Heart right ventricle (tissue), 16 donors: ENCODE measurements at regions not wholly inside any gene's neighbourhood (a gene's known extent, or its start where the extent isn't known, plus 50 kb on each side); places are given as distances from the start of the nearest gene placed in this dataset.

ENCODE experiments used
- ATAC-seq, 8 donors: fragments of 200-7000 bp; cut with Tn5 transposase; one replicate each; pipeline ENCODE4 v1.9.1; 2020; ENCODE audit warnings: mild to moderate bottlenecking in 8 of 8, moderate library complexity in 8 of 8, moderate number of reproducible peaks in 1 of 8
- DNase-seq, 2 donors: peaks; one replicate each; pipeline ENCODE4 v3.0.0-alpha.2; 2020
- H3K27ac ChIP-seq, 10 donors: fragments of 200-600 bp; sonication (generic) in 2 of 10; one replicate each; pipeline versions ENCODE4 v1.5.0 to v1.8.0; 2020 to 2022; ENCODE audit warnings: mild to moderate bottlenecking in 3 of 10
- H3K27me3 ChIP-seq, 7 donors: fragments of 200-600 bp; one replicate each; pipeline ENCODE4 v1.8.0; 2021 to 2022; ENCODE audit warnings: mild to moderate bottlenecking in 2 of 7
- H3K36me3 ChIP-seq, 9 donors: fragments of 200-600 bp; sonication (generic) in 1 of 9; one replicate each; pipeline versions ENCODE4 v1.5.0 to v1.8.0; 2020 to 2022; ENCODE audit warnings: mild to moderate bottlenecking in 2 of 9
- H3K4me1 ChIP-seq, 9 donors: fragments of 200-600 bp; sonication (generic) in 1 of 9; one replicate each; pipeline versions ENCODE4 v1.5.0 to v1.8.0; 2020 to 2022; ENCODE audit warnings: mild to moderate bottlenecking in 4 of 9
- H3K4me3 ChIP-seq, 10 donors: fragments of 200-600 bp; sonication (generic) in 2 of 10; one replicate each; pipeline versions ENCODE4 v1.5.0 to v1.8.0; 2020 to 2022; ENCODE audit warnings: mild to moderate bottlenecking in 7 of 10, moderate library complexity in 2 of 10
- H3K9me3 ChIP-seq, 11 donors: fragments of 200-600 bp in 10 of 11; sonication (generic) in 2 of 11; one replicate each; pipeline versions ENCODE4 v1.5.0 to v1.8.0; 2013 to 2022; ENCODE audit warnings: mild to moderate bottlenecking in 2 of 11, control low read depth in 1 of 11, moderate library complexity in 1 of 11
- CTCF ChIP-seq, 9 donors: fragments of 200-600 bp; sonication (generic) in 2 of 9; IDR thresholded peaks; one replicate each; pipeline versions ENCODE4 v1.5.0 to v1.8.0; 2021 to 2022; ENCODE audit warnings: antibody characterized with exemption in 9 of 9, mild to moderate bottlenecking in 5 of 9, moderate library complexity in 1 of 9
- WGBS, 2 donors: extraction: QIAGEN DNeasy Blood & Tissue Kit; methylation state at CpG; one replicate each; pipeline ENCODE4 v1.1.7; 2013; ENCODE audit warnings: inconsistent platforms in 1 of 2; 5-methylcytosine and 5-hydroxymethylcytosine counted together
- intact Hi-C, 10 donors: fragments of 100-400 bp; cut with DNase I; formaldehyde crosslinking; loops; one replicate each; pipeline versions ENCODE4 v1.11.1 to v1.14.2; 2022
- donor health status: Arrhythmogenic right ventricular cardiomyopathy.
- donor health status: ischemic (EF 13 %, LVEDD 7.1; RV severe dilation, severe dysfunction).
- donor health status: healthy with polysubstance abuse.
- donor health status: DM: no; HTN: yes; CAD: no.
- donor health status: DM: no; HTN: no; CAD: no.
- donor health status: ischemic (EF 25% LVEDD 6.9; RV normal size, moderate dysfunction).
- donor health status: ischemic (EF 25% LVEDD 5.7; RV mildly dilated, moderate dysfunction).
- donor health status: healthy.
- donor health status: DM: yes; HTN: yes; CAD: no.
- donor health status: Ischemic cardiomyopathy.
- donor health status: ischemic (EF 35%, LVEDD 5.7; RV mildly dilated, moderate dysfunction).
- donor health status: nonischemic (EF 11% LVEDD 7.7; RV severe dilation, severe dysfunction).
- donor health status: DM: yes; HTN: yes; CAD: no.
- donor health status: PGD.
- donor health status: ischemic (EF 29% LVEDD 5.4; RV normal size, mild dysfunction).
- donor health status: nonischemic (EF 23%, LVEDD 6.1; RV moderate dilation, normal function).

DNA sequence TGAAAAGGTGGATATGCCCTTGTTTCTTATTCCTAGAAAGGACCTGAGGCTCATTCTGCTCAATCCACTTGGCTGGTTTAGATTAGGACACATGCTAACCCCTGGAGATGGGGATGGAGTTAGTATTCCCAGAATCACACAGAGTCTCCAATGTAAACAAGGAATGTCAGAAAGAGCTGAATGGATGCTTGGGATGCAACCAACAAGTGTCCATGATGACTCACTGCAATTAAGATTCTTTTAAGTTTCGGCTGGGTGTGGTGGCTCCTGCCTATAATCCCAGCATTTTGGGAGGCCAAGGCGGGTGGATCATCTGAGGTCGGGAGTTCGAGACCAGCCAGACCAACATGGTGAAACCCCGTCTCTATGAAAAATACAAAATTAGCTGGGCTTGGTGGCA is 315.5 kb upstream of the AZI2 start:
- DNase-seq: no peak

GRCh38 chr3:28667646-28668621 is 319.3 kb upstream of the AZI2 start:
- Histone ChIP-seq H3K27ac (peak overlapping the region in 8 of 10 donors; percentile 8 to 71 (median 58)), H3K36me3 (no peaks in the 10 kb centered on the region), H3K9me3 (no peaks in the 10 kb centered on the region), H3K4me3 (no peak overlapping the region), H3K4me1 (peaks cover 0 to 24% (median 3%) of the 10 kb centered on the region in 9 donors), H3K27me3 (no peaks in the 10 kb centered on the region)
- intact Hi-C loops: loop anchor here in 4 of 10 donors (1.0 to 10.0 kb wide), 3 partner anchors 59 to 1097 kb away; no protein-coding TSS in a partner anchor
- WGBS, 2 donors: 19 to 21% methylated on average over 5 of the region's 5 CpGs
- peak; percentile 62 to 84 (median 81) for TF ChIP-seq CTCF (IDR thresholded peaks at IDR 0.05)
- DNase-seq: peak; percentile 22 to 62
- ATAC-seq: peak; percentile 82 to 97 (median 93)

More for the DNA sequence above, 315.5 kb upstream of the AZI2 start:
- Histone ChIP-seq H3K27ac (no peak overlapping the region), H3K4me1 (peaks cover 0 to 27% (median 3%) of the 10 kb centered on the region in 9 donors), H3K27me3 (no peaks in the 10 kb centered on the region), H3K4me3 (no peak overlapping the region), H3K36me3 (no peaks in the 10 kb centered on the region), H3K9me3 (no peaks in the 10 kb centered on the region)
- intact Hi-C loops: loop anchor here in 2 of 10 donors (10.0 kb wide), 1 partner anchor 1101 kb away; no protein-coding TSS in a partner anchor
- ATAC-seq: no peak
- TF ChIP-seq CTCF (IDR thresholded peaks at IDR 0.05): no peak
- 95 to 97% methylated on average over 5 of the region's 5 CpGs for WGBS, 2 donors

- TF ChIP-seq CTCF (IDR thresholded peaks at IDR 0.05): no peak
- DNase-seq (no peak), ATAC-seq (no peak)
- H3K9me3 ChIP-seq: no peaks in the 10 kb centered on the region
- no peaks in the 10 kb centered on the region for H3K36me3 ChIP-seq
- no peak overlapping the region for H3K4me3 ChIP-seq
- H3K4me1 ChIP-seq: peaks cover 0 to 24% (median 0%) of the 10 kb centered on the region in 9 donors
- no peak overlapping the region for H3K27ac ChIP-seq
- no peaks in the 10 kb centered on the region for H3K27me3 ChIP-seq
- 91 to 98% methylated on average over 2 of the region's 2 CpGs for WGBS, 2 donors
- intact Hi-C loops: loop anchor here in 3 of 10 donors (5.0 to 10.0 kb wide), 2 partner anchors 57 to 1095 kb away; no protein-coding TSS in a partner anchor
Measured at GRCh38 chr3:28669870-28670269, 321.2 kb upstream of the AZI2 start.

DNA sequence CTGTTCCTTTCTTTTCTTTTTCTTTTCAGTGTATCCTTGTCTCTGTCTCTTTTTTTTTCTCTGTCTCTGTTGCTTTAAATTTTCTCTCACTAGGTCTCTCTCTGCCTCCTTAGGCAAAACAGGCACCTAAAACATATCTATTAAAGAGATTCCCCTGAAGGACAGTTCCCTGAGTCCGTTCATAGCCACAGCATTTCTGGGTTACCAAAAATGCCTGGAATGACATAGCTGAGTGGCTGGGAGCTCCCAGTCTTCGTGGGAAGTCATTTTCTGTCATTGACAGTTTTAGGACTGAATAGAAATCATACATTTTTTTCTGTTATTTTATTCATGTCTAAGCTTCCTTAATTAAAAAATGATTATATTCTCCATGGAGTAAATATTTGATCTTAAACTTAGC is 323.8 kb upstream of the AZI2 start:
- intact Hi-C loops: no loop called here
- no peak for ATAC-seq
- 28 to 41% methylated on average over 2 of the region's 2 CpGs for WGBS, 2 donors

More for the DNA sequence above, 323.8 kb upstream of the AZI2 start:
- DNase-seq: no peak
- H3K36me3 ChIP-seq: no peaks in the 10 kb centered on the region
- no peak overlapping the region for H3K4me3 ChIP-seq
- H3K27ac ChIP-seq: no peak overlapping the region
- H3K27me3 ChIP-seq: no peaks in the 10 kb centered on the region
- H3K4me1 ChIP-seq: peaks cover 0 to 22% (median 0%) of the 10 kb centered on the region in 9 donors
- no peak for TF ChIP-seq CTCF (IDR thresholded peaks at IDR 0.05)
- H3K9me3 ChIP-seq: no peaks in the 10 kb centered on the region
